NCI-H2107 treated with DMSO at 0.1 percent for 48 hours (cell line): ENCODE measurements at regions not wholly inside any gene's neighbourhood (a gene's known extent, or its start where the extent isn't known, plus 50 kb on each side); places are given as distances from the start of the nearest gene placed in this dataset.

Experiments used
- DNase-seq: peaks from one replicate; lab custom pipeline; 2025; ENCODE audit not compliant: unreplicated experiment; lab: John Stamatoyannopoulos, UW

- DNase-seq: no peak
Observed at GRCh38 chr7:98679741-98680140, 62.7 kb downstream of the NPTX2 start.

- DNase-seq: no peak
Observed at GRCh38 chr7:98681511-98681910, 64.4 kb downstream of the NPTX2 start.

- peak; percentile 44 for DNase-seq
Observed at GRCh38 chr7:98681951-98682350, 64.9 kb downstream of the NPTX2 start.

- no peak for DNase-seq
Observed at GRCh38 chr7:98683514-98683913, 66.4 kb downstream of the NPTX2 start.

GRCh38 chr7:98685541-98685940, 68.5 kb downstream of the NPTX2 start:
- DNase-seq: no peak

- DNase-seq: no peak
Observed at GRCh38 chr7:98686466-98687080, 69.5 kb downstream of the NPTX2 start.

GRCh38 chr7:98687111-98687751, 70.1 kb downstream of the NPTX2 start:
- DNase-seq: no peak

- DNase-seq: no peak
Observed at GRCh38 chr7:98691619-98692018, 74.5 kb downstream of the NPTX2 start.

GRCh38 chr7:98697083-98697482, 80.0 kb downstream of the NPTX2 start:
- DNase-seq: no peak

GRCh38 chr7:98697485-98698240, 80.6 kb downstream of the NPTX2 start:
- DNase-seq: no peak

GRCh38 chr7:98698976-98699375, 81.9 kb downstream of the NPTX2 start:
- no peak for DNase-seq

GRCh38 chr7:98700533-98700932, 83.4 kb downstream of the NPTX2 start:
- no peak for DNase-seq

- DNase-seq: no peak
Observed at GRCh38 chr7:98701372-98701771, 84.3 kb downstream of the NPTX2 start.

- no peak for DNase-seq
Observed at GRCh38 chr7:98702021-98702420, 84.9 kb downstream of the NPTX2 start.

- no peak for DNase-seq
Observed at GRCh38 chr7:98703916-98704315, 86.8 kb downstream of the NPTX2 start.

- no peak for DNase-seq
Observed at GRCh38 chr7:98705626-98706025, 88.5 kb downstream of the NPTX2 start.

GRCh38 chr7:98707076-98707475, 90.0 kb downstream of the NPTX2 start:
- DNase-seq: no peak

- no peak for DNase-seq
Observed at GRCh38 chr7:98711945-98712344, 94.9 kb downstream of the NPTX2 start.

GRCh38 chr7:98713165-98713810, 96.2 kb downstream of the NPTX2 start:
- no peak for DNase-seq

GRCh38 chr7:98719396-98719795, 102.3 kb downstream of the NPTX2 start:
- no peak for DNase-seq

GRCh38 chr7:98722402-98722801, 105.3 kb downstream of the NPTX2 start:
- DNase-seq: no peak

GRCh38 chr7:98724591-98724990, 107.5 kb downstream of the NPTX2 start:
- DNase-seq: no peak
